Body of pancreas (tissue), 4 donors: ENCODE measurements at regions not wholly inside any gene's neighbourhood (a gene's known extent, or its start where the extent isn't known, plus 50 kb on each side); places are given as distances from the start of the nearest gene placed in this dataset.

Source experiments
- ATAC-seq: fragments of 150-250 bp; one replicate; pipeline ENCODE4 v1.9.1; 2016
- DNase-seq, 4 donors: peaks; one replicate each; pipeline ENCODE4 v3.0.0-alpha.2; 2019
- H3K27ac ChIP-seq, 4 donors: fragments of 200-600 bp; sonication (generic); 1 replicate in 3 of 4; 2 replicates in 1 of 4; pipeline versions ENCODE4 v1.5.1 to v1.6.1; 2016 to 2019; ENCODE audit warnings: mild to moderate bottlenecking in 1 of 4, mixed read lengths in 1 of 4, moderate library complexity in 1 of 4
- H3K27me3 ChIP-seq, 2 donors: fragments of 200-600 bp; sonication (generic); one replicate each; pipeline ENCODE4 v1.6.0; 2016; ENCODE audit warnings: mild to moderate bottlenecking in 1 of 2
- H3K36me3 ChIP-seq, 2 donors: fragments of 200-600 bp; sonication (generic); replicated peaks in 1 of 2; 2 replicates each; pipeline ENCODE4 v1.5.1; 2016; ENCODE audit warnings: low read depth in 2 of 2; ENCODE audit not compliant: insufficient read depth in 1 of 2
- H3K4me1 ChIP-seq: fragments of 200-600 bp; sonication (generic); one replicate; pipeline ENCODE4 v1.6.0; 2016
- H3K4me3 ChIP-seq, 2 donors: fragments of 200-600 bp; sonication (generic); 1 replicate in 1 of 2; 2 replicates in 1 of 2; pipeline ENCODE4 v1.5.1; 2016 to 2019
- H3K9me3 ChIP-seq, 3 donors: fragments of 200-600 bp; sonication (generic); 1 replicate in 2 of 3; 2 replicates in 1 of 3; pipeline ENCODE4 v1.5.1; 2016
- POLR2A ChIP-seq, 3 donors: fragments of 450-650 bp; IDR thresholded peaks; one replicate each; pipeline ENCODE4 v1.6.1; 2016; ENCODE audit warnings: antibody characterized with exemption in 3 of 3, mild to moderate bottlenecking in 2 of 3
- WGBS, 2 donors: methylation state at CpG; one replicate each; pipeline ENCODE4 v1.1.5; 2017; 5-methylcytosine and 5-hydroxymethylcytosine counted together
- intact Hi-C: fragments of 100-400 bp; cut with DNase I; formaldehyde crosslinking; loops from one replicate; pipeline ENCODE4 v1.15.1; 2023
- TF ChIP-seq, protein P1 (sequence below), 7 experiments: fragments of 450-650 bp in 4 of 7; fragments of 200-600 bp in 3 of 7; sonication (generic) in 3 of 7; IDR thresholded peaks; one replicate each; pipeline ENCODE4 v1.5.1; 2016 to 2019; ENCODE audit warnings: antibody characterized with exemption in 7 of 7

DNA sequence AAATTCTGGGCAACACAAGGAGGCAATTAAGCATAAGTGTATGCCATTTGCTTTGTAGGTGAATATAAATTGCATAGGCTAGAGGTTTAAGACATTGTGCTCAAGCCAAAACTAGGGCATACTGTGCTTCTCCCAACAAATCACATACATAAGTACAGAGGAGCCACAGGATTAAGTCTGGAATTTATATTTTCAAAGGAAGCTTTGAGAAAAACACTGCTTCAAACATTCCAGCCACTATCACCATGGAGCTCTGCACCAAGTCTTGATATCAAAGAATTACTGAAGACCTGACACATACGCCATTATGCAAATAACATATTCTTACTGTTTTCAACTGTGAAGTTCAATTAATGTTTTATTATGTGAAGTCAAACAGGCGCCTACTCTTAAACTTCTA is 119.4 kb upstream of the NPHP3 start:
- Histone ChIP-seq H3K4me1 (no peaks in the 10 kb centered on the region), H3K4me3 (no peak overlapping the region), H3K27me3 (no peaks in the 10 kb centered on the region), H3K36me3 (no peaks in the 10 kb centered on the region), H3K9me3 (no peaks in the 10 kb centered on the region), H3K27ac (no peak overlapping the region)
- WGBS, 2 donors: 71 to 77% methylated on average over 2 of the region's 2 CpGs
- ATAC-seq (no peak), DNase-seq (no peak)
- intact Hi-C loops: no loop called here
- TF ChIP-seq POLR2A (IDR thresholded peaks at IDR 0.05): no peak
- TF ChIP-seq, protein P1, sequence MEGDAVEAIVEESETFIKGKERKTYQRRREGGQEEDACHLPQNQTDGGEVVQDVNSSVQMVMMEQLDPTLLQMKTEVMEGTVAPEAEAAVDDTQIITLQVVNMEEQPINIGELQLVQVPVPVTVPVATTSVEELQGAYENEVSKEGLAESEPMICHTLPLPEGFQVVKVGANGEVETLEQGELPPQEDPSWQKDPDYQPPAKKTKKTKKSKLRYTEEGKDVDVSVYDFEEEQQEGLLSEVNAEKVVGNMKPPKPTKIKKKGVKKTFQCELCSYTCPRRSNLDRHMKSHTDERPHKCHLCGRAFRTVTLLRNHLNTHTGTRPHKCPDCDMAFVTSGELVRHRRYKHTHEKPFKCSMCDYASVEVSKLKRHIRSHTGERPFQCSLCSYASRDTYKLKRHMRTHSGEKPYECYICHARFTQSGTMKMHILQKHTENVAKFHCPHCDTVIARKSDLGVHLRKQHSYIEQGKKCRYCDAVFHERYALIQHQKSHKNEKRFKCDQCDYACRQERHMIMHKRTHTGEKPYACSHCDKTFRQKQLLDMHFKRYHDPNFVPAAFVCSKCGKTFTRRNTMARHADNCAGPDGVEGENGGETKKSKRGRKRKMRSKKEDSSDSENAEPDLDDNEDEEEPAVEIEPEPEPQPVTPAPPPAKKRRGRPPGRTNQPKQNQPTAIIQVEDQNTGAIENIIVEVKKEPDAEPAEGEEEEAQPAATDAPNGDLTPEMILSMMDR (IDR thresholded peaks at IDR 0.05): no peak

DNA sequence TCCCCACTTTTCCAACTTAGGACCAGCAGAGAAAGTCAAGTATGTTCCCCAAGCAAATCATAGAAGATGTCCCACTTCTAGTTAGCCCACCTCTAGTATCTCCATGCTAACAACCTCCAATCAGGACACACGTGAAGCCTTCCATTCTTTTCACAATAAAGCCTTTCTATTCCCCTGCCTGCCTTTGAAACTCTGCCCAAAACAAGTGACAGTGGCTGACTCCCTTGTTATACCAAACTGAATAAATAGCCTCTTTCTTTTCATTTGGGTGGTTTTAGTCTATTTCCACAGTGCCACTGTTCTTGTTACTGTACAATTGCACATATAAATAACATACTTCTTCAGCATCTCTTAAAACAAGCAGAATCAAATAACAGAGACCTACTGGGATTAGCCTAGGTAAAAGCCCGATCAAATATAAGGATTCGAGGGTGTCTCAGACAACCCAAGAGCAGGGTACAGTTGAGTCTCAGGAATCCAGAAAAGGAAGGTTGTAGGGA is 118.0 kb upstream of the NPHP3 start:
- TF ChIP-seq, protein P1 (IDR thresholded peaks at IDR 0.05): no peak
- TF ChIP-seq POLR2A (IDR thresholded peaks at IDR 0.05): no peak
- intact Hi-C loops: no loop called here
- WGBS, 2 donors: 48 to 68% methylated on average over 3 of the region's 3 CpGs
- no peaks in the 10 kb centered on the region for H3K36me3 ChIP-seq
- ATAC-seq: no peak
- H3K4me3 ChIP-seq: no peak overlapping the region
- DNase-seq: no peak
- no peaks in the 10 kb centered on the region for H3K4me1 ChIP-seq
- H3K9me3 ChIP-seq: no peaks in the 10 kb centered on the region
- no peaks in the 10 kb centered on the region for H3K27me3 ChIP-seq
- H3K27ac ChIP-seq: no peak overlapping the region

DNA sequence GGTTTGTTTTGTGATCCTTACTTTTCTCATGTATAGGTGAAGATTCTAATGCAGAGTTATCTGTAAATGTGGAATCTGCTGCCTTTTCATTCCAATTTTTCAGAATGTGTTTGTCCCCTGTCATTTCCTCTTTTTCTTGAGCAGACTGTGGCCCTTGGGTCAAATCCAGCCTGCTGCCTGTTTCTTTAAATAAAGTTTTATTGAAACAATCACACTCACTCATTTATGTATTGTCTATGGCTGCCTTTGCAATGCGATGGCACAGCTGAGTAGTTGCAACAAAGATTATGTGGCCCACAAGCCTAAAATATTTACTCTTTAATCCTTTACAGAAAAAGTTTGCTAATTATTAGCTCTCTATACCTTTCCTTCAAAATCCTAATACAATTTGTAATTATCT is 116.3 kb upstream of the NPHP3 start:
- no peaks in the 10 kb centered on the region for H3K9me3 ChIP-seq

DNA sequence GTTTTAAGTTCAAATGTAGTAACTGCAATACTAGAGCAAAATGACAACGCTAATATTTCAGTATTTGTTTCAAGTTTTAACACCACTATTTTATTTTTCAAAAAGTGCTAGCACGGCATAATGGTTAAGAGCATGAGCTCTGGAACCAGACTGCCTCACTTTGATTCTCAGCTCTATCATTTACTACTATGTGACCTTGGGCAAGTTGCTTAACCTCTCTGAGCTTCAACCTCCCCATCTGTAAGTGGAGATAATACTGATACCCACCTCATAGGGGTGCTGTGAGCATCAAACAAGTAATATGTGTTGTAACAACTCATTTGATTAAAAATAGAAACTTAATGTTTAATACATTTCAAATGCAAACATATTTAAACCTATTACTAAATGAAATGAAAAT is 115.4 kb upstream of the NPHP3 start:
- WGBS, 2 donors: 79 to 88% methylated on average over 2 of the region's 2 CpGs
- intact Hi-C loops: no loop called here
- TF ChIP-seq POLR2A (IDR thresholded peaks at IDR 0.05): no peak
- TF ChIP-seq, protein P1 (IDR thresholded peaks at IDR 0.05): no peak
- H3K4me1 ChIP-seq: no peaks in the 10 kb centered on the region
- ATAC-seq: no peak
- no peak for DNase-seq
- no peak overlapping the region for H3K27ac ChIP-seq
- H3K36me3 ChIP-seq: no peaks in the 10 kb centered on the region
- H3K27me3 ChIP-seq: no peaks in the 10 kb centered on the region
- no peak overlapping the region for H3K4me3 ChIP-seq
- no peaks in the 10 kb centered on the region for H3K9me3 ChIP-seq

More for the DNA sequence above, 116.3 kb upstream of the NPHP3 start:
- no peaks in the 10 kb centered on the region for H3K27me3 ChIP-seq
- TF ChIP-seq POLR2A (IDR thresholded peaks at IDR 0.05): no peak
- TF ChIP-seq, protein P1 (IDR thresholded peaks at IDR 0.05): no peak
- intact Hi-C loops: no loop called here
- H3K36me3 ChIP-seq: no peaks in the 10 kb centered on the region
- ATAC-seq: no peak
- no peak overlapping the region for H3K4me3 ChIP-seq
- no peaks in the 10 kb centered on the region for H3K4me1 ChIP-seq
- 90 to 97% methylated on average over 1 of the region's 1 CpG for WGBS, 2 donors
- H3K27ac ChIP-seq: no peak overlapping the region
- DNase-seq: no peak

DNA sequence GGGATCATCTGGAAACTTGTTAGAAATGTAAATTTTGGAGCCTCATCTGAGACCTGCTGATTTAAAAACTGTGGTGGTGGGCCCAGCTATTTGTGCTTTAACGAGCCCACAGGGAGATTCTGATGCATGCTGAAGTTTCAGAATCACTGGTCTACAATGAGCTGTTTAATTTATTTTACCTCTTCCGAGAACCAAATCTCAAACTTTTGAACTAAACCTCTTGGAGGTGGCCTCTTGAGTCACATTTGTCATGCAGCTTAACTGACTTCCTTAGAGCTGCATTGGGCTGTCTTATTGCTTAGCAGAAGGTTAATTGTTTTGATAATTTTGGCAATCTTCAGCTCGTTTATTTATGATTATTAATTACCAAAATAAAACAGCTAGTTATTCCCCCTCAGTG is 112.1 kb upstream of the NPHP3 start:
- intact Hi-C loops: no loop called here
- WGBS, 2 donors: 43 to 51% methylated on average over 3 of the region's 3 CpGs

More for the DNA sequence above, 112.1 kb upstream of the NPHP3 start:
- no peak for ATAC-seq
- H3K4me3 ChIP-seq: no peak overlapping the region
- H3K27me3 ChIP-seq: no peaks in the 10 kb centered on the region
- no peaks in the 10 kb centered on the region for H3K9me3 ChIP-seq
- no peak for DNase-seq
- no peaks in the 10 kb centered on the region for H3K4me1 ChIP-seq
- no peak overlapping the region for H3K27ac ChIP-seq
- TF ChIP-seq POLR2A (IDR thresholded peaks at IDR 0.05): no peak
- TF ChIP-seq, protein P1 (IDR thresholded peaks at IDR 0.05): no peak
- no peaks in the 10 kb centered on the region for H3K36me3 ChIP-seq
